SK-N-SH (cell line): ENCODE measurements at regions not wholly inside any gene's neighbourhood (a gene's known extent, or its start where the extent isn't known, plus 50 kb on each side); places are given as distances from the start of the nearest gene placed in this dataset.

Source experiments
- CTCF ChIA-PET: fragments of 300-600, 350-600 bp; formaldehyde crosslinking; extraction: SDS; loops from one replicate; lab custom pipeline; 2021; lab: Yijun Ruan, JAX
- POLR2A ChIA-PET: fragments of 350-600 bp; sonication (Branson Sonifier 250); formaldehyde crosslinking; extraction: SDS; loops from one replicate; lab custom pipeline; 2020; ENCODE audit warnings: antibody characterized with exemption, inconsistent platforms; lab: Yijun Ruan, JAX
- DNase-seq: peaks from one replicate; pipeline ENCODE4 v3.0.0; 2012
- H2AFZ ChIP-seq: fragments of 200-600 bp; sonication (generic); 2 replicates; pipeline ENCODE4 v1.8.1; 2016; ENCODE audit warnings: antibody characterized with exemption, mild to moderate bottlenecking, low read depth
- H3F3A ChIP-seq: fragments of 200-600 bp; sonication (generic); replicated peaks from 2 replicates; pipeline ENCODE3; 2016; ENCODE audit warnings: antibody characterized with exemption, mild to moderate bottlenecking; ENCODE audit not compliant: insufficient read depth
- H3K27ac ChIP-seq, 2 experiments: fragments of 200-500 bp in 1 of 2; fragments of 200-600 bp in 1 of 2; sonication (Bioruptor generic) in 1 of 2; sonication (generic), shearing (Covaris generic) in 1 of 2; 2 replicates each; pipeline versions ENCODE4 v1.5.1 to v1.6.1; 2014 to 2016; ENCODE audit warnings: low read depth in 2 of 2, inconsistent platforms in 1 of 2, low read length in 1 of 2, mild to moderate bottlenecking in 1 of 2, mixed read lengths in 1 of 2
- H3K27me3 ChIP-seq: fragments of 200-600 bp; sonication (generic), shearing (Covaris generic); 2 replicates; pipeline ENCODE4 v1.6.1; 2016; ENCODE audit warnings: mixed run types; ENCODE audit not compliant: insufficient read depth
- H3K36me3 ChIP-seq, 2 experiments: fragments of 200-500 bp in 1 of 2; fragments of 200-600 bp in 1 of 2; sonication (Bioruptor generic) in 1 of 2; sonication (generic) in 1 of 2; replicated peaks in 1 of 2; 2 replicates each; pipeline versions ENCODE3 to v1.5.1; 2014 to 2016; ENCODE audit warnings: low read length in 1 of 2, mild to moderate bottlenecking in 1 of 2; ENCODE audit not compliant: insufficient read depth in 2 of 2, control insufficient read depth in 1 of 2
- H3K4me1 ChIP-seq, 2 experiments: fragments of 200-500 bp in 1 of 2; fragments of 200-600 bp in 1 of 2; sonication (Bioruptor generic) in 1 of 2; sonication (generic), shearing (Covaris generic) in 1 of 2; 2 replicates each; pipeline versions ENCODE4 v1.5.1 to v1.6.1; 2014 to 2016; ENCODE audit warnings: low read depth in 1 of 2, low read length in 1 of 2, mixed run types in 1 of 2; ENCODE audit not compliant: insufficient read depth in 2 of 2, control insufficient read depth in 1 of 2
- H3K4me2 ChIP-seq: fragments of 200-600 bp; sonication (generic), shearing (Covaris generic); 2 replicates; pipeline ENCODE4 v1.6.1; 2017; ENCODE audit warnings: mixed run types
- H3K4me3 ChIP-seq, 2 experiments: fragments of 200-500 bp in 1 of 2; fragments of 200-600 bp in 1 of 2; sonication (Bioruptor generic) in 1 of 2; sonication (generic), shearing (Covaris generic) in 1 of 2; 2 replicates each; pipeline versions ENCODE4 v1.5.1 to v1.8.1; 2014 to 2016; ENCODE audit warnings: low read depth in 2 of 2, inconsistent platforms in 1 of 2, low read length in 1 of 2, mild to moderate bottlenecking in 1 of 2, mixed read lengths in 1 of 2, moderate library complexity in 1 of 2
- H3K79me2 ChIP-seq: fragments of 200-600 bp; sonication (generic); 2 replicates; pipeline ENCODE4 v1.8.1; 2017; ENCODE audit warnings: mild to moderate bottlenecking; ENCODE audit not compliant: insufficient read depth
- H3K9ac ChIP-seq: fragments of 200-600 bp; sonication (generic); 2 replicates; pipeline ENCODE4 v1.6.1; 2017; ENCODE audit warnings: mixed run types
- H3K9me2 ChIP-seq: fragments of 200-600 bp; sonication (generic); 2 replicates; pipeline ENCODE4 v1.6.1; 2017; ENCODE audit warnings: mixed run types
- H3K9me3 ChIP-seq: fragments of 200-600 bp; sonication (generic); 2 replicates; pipeline ENCODE4 v1.6.1; 2017; ENCODE audit warnings: mixed run types, mild to moderate bottlenecking, moderate library complexity
- H4K20me1 ChIP-seq: fragments of 200-600 bp; sonication (generic); 2 replicates; pipeline ENCODE4 v1.6.1; 2017; ENCODE audit warnings: mild to moderate bottlenecking, mixed run types; ENCODE audit not compliant: insufficient read depth
- FOSL2 ChIP-seq: IDR thresholded peaks from 2 replicates; pipeline ENCODE4 v1.4.0; 2012; ENCODE audit warnings: low read depth, mild to moderate bottlenecking, moderate library complexity, borderline replicate concordance
- FOXM1 ChIP-seq: IDR thresholded peaks from 2 replicates; pipeline ENCODE4 v1.4.0; 2012; ENCODE audit warnings: low read depth, mild to moderate bottlenecking
- GATA2 ChIP-seq: sonication (generic); formaldehyde crosslinking; IDR thresholded peaks from 2 replicates; pipeline ENCODE4 v1.5.0; 2020; ENCODE audit warnings: mild to moderate bottlenecking, missing genetic modification reagents
- MXI1 ChIP-seq: IDR thresholded peaks from 2 replicates; pipeline ENCODE4 v1.6.1; 2012; ENCODE audit warnings: mild to moderate bottlenecking, low read depth, low read length, improper control_type of control experiment
- NRF1 ChIP-seq: IDR thresholded peaks from 2 replicates; pipeline ENCODE4 v1.6.1; 2012; ENCODE audit warnings: low read depth, mild to moderate bottlenecking, low read length
- RCOR1 ChIP-seq: fragments of 150-350 bp; IDR thresholded peaks from 2 replicates; pipeline ENCODE4 v1.6.1; 2017; ENCODE audit warnings: antibody characterized with exemption, low read length
- SMC3 ChIP-seq: IDR thresholded peaks from 2 replicates; pipeline ENCODE4 v1.6.1; 2012; ENCODE audit warnings: low read depth, low read length, improper control_type of control experiment
- YY1 ChIP-seq: IDR thresholded peaks from 2 replicates; pipeline ENCODE4 v1.4.0; 2012; ENCODE audit warnings: low read depth, mild to moderate bottlenecking
- WGBS: methylation state at CpG from one replicate; pipeline ENCODE4 v1.1.6; 2017; ENCODE audit warnings: low lambda C conversion rate; 5-methylcytosine and 5-hydroxymethylcytosine counted together
- TF ChIP-seq, protein P1 (sequence below): fragments of 150-350 bp; IDR thresholded peaks from 2 replicates; pipeline ENCODE4 v1.6.1; 2016; ENCODE audit warnings: mild to moderate bottlenecking, low read depth, low read length
- TF ChIP-seq, protein P2 (sequence below): IDR thresholded peaks from 2 replicates; pipeline ENCODE4 v1.6.1; 2012; ENCODE audit warnings: mild to moderate bottlenecking, low read depth, low read length, moderate library complexity
- TF ChIP-seq, protein P3 (sequence below): IDR thresholded peaks from 2 replicates; pipeline ENCODE4; 2012

DNA sequence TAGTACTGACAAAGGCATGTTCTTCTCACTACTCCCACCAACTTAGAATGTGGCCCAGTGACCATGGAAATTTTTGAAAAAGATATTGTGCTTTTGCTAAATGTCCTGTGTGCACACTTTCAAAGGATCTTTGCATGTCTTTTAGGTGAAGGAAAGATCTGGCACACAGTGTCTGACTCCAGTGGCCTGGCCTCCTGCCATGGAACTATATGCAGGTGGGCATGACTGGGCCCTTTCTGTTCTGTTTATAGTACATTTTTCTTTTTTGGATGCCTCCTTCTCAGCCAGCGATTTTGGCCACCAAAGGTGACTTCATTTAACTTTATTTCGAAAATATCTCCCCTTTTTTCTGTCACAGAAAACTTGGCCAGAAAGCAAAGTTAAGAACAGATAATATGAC, 999.7 kb upstream of the PIK3C3 start:
- H3F3A ChIP-seq: no peaks in the 10 kb centered on the region
- H3K36me3 ChIP-seq: no peaks in the 10 kb centered on the region
- POLR2A ChIA-PET: no interaction called here
- no peak overlapping the region for H2AFZ ChIP-seq
- H3K9me3 ChIP-seq: no peaks in the 10 kb centered on the region
- no peaks in the 10 kb centered on the region; a peak in 1 of 4 replicates for H3K4me1 ChIP-seq
- H3K9me2 ChIP-seq: no peaks in the 10 kb centered on the region
- no peak for DNase-seq
- H3K9ac ChIP-seq: no peak overlapping the region
- no peak for TF ChIP-seq YY1
- TF ChIP-seq, protein P1, sequence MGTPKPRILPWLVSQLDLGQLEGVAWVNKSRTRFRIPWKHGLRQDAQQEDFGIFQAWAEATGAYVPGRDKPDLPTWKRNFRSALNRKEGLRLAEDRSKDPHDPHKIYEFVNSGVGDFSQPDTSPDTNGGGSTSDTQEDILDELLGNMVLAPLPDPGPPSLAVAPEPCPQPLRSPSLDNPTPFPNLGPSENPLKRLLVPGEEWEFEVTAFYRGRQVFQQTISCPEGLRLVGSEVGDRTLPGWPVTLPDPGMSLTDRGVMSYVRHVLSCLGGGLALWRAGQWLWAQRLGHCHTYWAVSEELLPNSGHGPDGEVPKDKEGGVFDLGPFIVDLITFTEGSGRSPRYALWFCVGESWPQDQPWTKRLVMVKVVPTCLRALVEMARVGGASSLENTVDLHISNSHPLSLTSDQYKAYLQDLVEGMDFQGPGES: no peak
- no peak for TF ChIP-seq FOSL2
- TF ChIP-seq, protein P2, sequence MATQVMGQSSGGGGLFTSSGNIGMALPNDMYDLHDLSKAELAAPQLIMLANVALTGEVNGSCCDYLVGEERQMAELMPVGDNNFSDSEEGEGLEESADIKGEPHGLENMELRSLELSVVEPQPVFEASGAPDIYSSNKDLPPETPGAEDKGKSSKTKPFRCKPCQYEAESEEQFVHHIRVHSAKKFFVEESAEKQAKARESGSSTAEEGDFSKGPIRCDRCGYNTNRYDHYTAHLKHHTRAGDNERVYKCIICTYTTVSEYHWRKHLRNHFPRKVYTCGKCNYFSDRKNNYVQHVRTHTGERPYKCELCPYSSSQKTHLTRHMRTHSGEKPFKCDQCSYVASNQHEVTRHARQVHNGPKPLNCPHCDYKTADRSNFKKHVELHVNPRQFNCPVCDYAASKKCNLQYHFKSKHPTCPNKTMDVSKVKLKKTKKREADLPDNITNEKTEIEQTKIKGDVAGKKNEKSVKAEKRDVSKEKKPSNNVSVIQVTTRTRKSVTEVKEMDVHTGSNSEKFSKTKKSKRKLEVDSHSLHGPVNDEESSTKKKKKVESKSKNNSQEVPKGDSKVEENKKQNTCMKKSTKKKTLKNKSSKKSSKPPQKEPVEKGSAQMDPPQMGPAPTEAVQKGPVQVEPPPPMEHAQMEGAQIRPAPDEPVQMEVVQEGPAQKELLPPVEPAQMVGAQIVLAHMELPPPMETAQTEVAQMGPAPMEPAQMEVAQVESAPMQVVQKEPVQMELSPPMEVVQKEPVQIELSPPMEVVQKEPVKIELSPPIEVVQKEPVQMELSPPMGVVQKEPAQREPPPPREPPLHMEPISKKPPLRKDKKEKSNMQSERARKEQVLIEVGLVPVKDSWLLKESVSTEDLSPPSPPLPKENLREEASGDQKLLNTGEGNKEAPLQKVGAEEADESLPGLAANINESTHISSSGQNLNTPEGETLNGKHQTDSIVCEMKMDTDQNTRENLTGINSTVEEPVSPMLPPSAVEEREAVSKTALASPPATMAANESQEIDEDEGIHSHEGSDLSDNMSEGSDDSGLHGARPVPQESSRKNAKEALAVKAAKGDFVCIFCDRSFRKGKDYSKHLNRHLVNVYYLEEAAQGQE: no peak
- TF ChIP-seq, all 33 proteins: peak for 0
- WGBS: 38% methylated on average over 2 of the region's 2 CpGs
- Histone ChIP-seq H3K4me2 (no peak overlapping the region), H3K79me2 (no peaks in the 10 kb centered on the region), H3K27ac (no peak overlapping the region), H3K4me3 (no peak overlapping the region), H3K27me3 (no peaks in the 10 kb centered on the region), H4K20me1 (no peaks in the 10 kb centered on the region)
- CTCF ChIA-PET: no interaction called here

DNA sequence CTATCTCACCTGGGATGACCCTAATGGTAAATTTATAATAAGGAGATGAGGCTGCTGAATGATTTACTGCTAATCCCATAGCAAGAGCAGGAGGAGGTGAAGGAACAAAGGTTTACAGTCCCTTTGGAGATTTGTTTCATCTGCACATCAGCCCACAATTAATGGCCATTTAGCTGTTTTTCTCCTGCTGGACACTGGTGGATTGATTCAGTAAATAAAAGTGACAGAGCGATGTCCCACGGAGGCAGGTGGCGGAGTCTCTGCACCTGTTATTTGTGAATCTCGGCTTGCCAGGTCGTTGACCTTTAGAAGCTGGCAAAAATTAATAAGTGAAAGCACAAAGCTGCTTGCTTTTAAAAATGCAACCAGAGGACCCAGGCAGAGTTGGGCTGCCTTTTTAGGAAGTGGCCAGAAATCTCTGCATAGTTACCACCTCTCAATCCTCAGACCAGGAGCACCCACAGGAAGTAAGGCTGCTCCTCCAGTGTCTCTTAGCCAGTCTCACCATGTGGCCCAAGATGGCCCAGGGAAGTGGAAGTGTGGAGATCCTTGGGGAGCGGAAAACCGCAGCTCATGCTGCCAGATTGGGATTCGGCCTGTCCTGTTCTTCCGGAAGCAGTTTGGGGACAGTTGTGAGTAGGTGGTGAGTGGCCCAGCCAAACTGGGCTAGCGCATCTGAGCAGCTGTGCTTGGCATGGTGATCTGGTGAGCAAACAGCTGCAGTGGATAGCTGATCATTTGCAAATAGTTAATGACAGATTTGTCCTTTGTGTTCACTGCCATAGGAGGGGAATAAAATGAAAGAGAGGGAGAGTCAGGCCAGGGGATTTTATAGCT, 1005.7 kb upstream of the PIK3C3 start:
- no peaks in the 10 kb centered on the region for H3K36me3 ChIP-seq
- H4K20me1 ChIP-seq: no peaks in the 10 kb centered on the region
- no peaks in the 10 kb centered on the region; a peak in 1 of 4 replicates for H3K4me1 ChIP-seq
- H3K27me3 ChIP-seq: no peaks in the 10 kb centered on the region
- CTCF ChIA-PET: no interaction called here
- no peaks in the 10 kb centered on the region for H3K9me2 ChIP-seq
- H3K9ac ChIP-seq: no peak overlapping the region
- POLR2A ChIA-PET: no interaction called here
- 80% methylated on average over 10 of the region's 10 CpGs for WGBS
- no peaks in the 10 kb centered on the region for H3K79me2 ChIP-seq
- H3K4me3 ChIP-seq: no peak overlapping the region
- H3F3A ChIP-seq: no peaks in the 10 kb centered on the region
- no peak for DNase-seq
- H3K27ac ChIP-seq: no peak overlapping the region
- TF ChIP-seq, protein P3, sequence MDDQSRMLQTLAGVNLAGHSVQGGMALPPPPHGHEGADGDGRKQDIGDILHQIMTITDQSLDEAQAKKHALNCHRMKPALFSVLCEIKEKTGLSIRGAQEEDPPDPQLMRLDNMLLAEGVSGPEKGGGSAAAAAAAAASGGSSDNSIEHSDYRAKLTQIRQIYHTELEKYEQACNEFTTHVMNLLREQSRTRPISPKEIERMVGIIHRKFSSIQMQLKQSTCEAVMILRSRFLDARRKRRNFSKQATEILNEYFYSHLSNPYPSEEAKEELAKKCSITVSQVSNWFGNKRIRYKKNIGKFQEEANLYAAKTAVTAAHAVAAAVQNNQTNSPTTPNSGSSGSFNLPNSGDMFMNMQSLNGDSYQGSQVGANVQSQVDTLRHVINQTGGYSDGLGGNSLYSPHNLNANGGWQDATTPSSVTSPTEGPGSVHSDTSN: no peak
- TF ChIP-seq MXI1 (no peak), RCOR1 (no peak), FOSL2 (no peak), NRF1 (no peak), SMC3 (no peak), YY1 (no peak), FOXM1 (no peak), GATA2 (CRISPR knock-in tag) (no peak)
- H3K9me3 ChIP-seq: no peaks in the 10 kb centered on the region
- no peak overlapping the region for H3K4me2 ChIP-seq
- H2AFZ ChIP-seq: no peak overlapping the region
